Erythroblast (primary cell): ENCODE measurements at regions not wholly inside any gene's neighbourhood (a gene's known extent, or its start where the extent isn't known, plus 50 kb on each side); places are given as distances from the start of the nearest gene placed in this dataset.

Experiments used
- DNase-seq, 2 experiments: peaks; one replicate each; lab custom pipeline; 2025; lab: John Stamatoyannopoulos, UW
- GATA1 ChIP-seq: IDR thresholded peaks from 2 replicates; pipeline ENCODE4 v1.6.1; 2011; ENCODE audit warnings: low read depth, mild to moderate bottlenecking, control low read depth, low read length, moderate library complexity
- POLR2A ChIP-seq: IDR thresholded peaks from 2 replicates; pipeline ENCODE4 v1.6.1; 2011; ENCODE audit warnings: mild to moderate bottlenecking, low read length

DNA sequence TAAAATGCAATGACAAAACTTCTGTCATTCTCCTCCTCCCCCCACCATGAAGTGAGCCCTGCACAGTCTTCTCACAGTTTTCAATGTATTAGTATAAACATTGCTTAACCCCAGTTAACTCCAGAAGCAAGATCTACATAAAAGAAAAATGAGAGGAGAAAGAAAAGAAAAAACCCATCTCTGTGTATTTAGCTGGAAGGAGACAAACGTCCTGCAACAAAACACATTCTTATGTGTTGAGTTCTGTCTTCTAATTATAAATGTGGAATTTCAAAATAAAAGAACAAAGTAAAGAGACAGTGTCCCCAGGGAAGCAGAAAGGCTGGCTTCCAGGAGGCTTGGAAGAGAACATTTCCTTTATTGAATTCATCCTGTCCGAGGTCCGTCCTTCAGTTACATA lies 491.9 kb upstream of the TUSC1 start:
- no peak for DNase-seq
- no peak for TF ChIP-seq GATA1
- TF ChIP-seq POLR2A = no peak

DNA sequence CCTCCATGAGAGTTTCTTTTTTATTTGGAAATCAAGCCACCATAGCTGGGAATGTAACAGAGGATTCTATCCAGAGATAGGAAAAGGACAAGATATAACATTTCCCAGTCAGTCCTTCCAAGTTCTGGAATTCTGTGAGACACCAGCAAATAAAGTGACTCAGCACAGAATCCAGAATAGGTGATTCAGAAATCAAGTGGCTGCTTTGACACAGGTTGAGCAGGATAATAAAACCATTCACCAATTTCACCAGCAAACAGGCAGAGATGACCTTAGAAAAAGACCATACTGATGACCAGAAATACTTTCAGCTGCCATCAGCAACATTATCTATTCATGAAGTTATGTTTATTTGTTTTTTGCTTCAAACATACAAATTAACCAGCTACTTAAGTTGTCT lies 491.5 kb upstream of the TUSC1 start:
- no peak for DNase-seq
- TF ChIP-seq GATA1 (no peak), POLR2A (no peak)

DNA sequence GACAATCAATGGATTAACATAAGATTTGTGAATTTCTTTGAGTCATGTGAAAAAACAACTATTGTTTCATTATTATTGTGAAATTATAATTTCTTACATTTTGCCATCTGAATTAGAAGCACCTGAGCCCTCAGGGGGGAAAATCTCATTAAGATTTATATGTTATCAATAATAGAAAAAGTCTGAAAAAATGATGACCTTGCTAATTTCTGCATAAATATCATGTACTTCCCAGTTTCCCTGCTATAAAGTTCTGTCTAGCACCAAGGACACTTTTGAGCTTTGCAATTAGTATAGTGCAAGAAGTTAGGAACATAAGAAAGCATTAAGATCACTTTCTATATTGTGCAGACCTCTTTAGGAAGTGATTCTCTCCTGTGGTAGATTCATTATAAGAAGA lies 488.3 kb upstream of the TUSC1 start:
- no peak for DNase-seq

DNA sequence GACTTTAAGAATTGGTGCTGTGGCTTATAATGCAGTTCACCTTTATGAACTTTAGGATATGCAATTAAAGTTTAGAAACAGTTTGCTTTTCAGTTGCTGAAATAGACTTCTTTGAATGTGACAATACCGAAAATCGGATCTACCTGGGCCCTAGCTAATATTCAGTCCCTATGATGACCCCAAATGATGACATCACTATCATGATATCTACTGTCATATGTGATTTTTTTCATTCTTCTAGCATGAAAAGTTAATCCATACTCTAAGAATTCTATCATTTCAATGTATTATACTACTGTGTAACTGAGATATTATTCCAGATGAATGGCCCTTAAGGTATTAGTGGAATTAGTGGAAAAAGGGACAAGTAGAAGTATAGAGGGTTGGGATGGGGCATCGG lies 487.2 kb upstream of the TUSC1 start:
- DNase-seq = no peak
- TF ChIP-seq GATA1 (no peak), POLR2A (no peak)

More for the DNA sequence above, 488.3 kb upstream of the TUSC1 start:
- no peak for TF ChIP-seq GATA1
- no peak for TF ChIP-seq POLR2A

DNA sequence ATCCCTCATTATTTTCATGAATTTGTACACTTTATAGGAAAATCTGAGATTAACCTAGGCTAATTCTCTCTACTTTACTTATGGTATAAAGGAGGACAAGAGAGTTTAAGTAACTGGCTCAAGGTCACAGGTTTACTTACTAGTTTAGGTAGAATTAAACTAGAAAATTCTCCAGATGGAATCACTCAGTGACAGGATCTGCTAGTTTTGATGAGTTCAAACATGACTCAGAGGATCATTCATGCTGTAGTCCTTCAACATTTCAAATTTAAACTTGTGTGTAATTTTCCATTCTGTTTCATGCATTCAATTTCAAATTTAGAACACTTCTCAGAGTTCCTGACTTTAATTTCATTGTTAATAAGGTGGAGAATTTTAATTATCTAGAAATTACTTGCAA lies 485.7 kb upstream of the TUSC1 start:
- DNase-seq = no peak
- no peak for TF ChIP-seq POLR2A

DNA sequence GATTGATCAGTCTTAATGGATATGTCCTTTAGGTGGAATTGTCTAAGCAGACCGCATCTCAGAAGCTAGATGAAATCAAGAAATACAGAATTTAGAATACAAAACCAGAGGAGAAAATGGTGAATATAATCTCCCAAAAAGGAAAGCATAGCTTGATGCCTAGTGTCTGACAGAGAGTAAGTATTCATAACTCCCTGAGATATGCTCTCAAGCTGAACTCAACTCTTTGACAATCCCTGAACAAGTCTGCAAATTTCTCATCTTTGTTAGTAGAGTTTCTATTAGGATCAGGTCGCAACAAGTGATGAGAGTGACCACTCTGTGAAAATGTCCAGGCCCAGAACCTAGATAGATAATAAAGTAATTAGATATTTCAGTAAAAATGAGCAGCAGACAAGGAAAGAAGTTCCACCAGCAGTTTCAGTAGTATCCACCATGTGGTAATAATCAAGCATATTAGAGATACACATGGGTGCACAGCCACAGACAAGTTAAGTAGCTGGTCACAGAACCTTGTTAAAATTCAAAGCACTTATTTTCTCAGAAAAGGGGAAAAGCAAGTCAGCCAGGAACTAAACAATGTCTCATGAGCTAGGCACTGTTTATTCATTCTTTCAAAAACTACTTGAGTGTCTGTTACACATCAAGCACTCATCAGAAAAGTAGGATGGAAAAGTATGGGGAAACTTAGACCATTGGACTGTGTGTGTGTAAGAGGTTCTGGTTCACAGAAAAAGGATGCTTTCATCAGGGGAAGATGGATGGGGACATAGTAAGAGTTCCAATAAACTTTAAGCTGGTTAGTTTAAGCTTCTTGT lies 481.5 kb upstream of the TUSC1 start:
- no peak for DNase-seq

DNA sequence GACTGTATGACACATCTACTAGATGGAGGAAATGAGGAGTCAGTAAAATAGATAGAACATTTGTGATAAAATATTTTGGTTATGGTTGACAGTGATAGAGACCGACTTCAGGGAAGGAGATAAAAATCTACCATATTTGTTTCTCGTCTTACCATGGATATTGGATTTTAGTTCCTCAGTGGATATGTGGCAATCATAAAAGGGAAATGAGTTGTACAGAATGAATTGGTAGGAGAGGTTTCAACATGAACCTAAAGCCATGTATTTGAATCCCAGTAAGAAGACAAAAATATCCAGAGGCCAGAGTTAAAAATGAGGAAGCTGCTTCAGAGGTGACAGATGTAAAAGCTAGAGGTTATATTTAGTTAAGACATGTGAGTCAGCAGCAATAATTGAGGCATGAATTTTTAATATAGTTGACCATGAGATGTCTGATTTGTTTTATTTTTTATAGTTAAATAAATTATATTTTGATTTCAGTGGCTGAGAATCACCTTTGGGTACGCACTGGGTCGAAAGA lies 480.4 kb upstream of the TUSC1 start:
- no peak for DNase-seq
- TF ChIP-seq POLR2A (no peak), GATA1 (no peak)

More for the DNA sequence above, 481.5 kb upstream of the TUSC1 start:
- TF ChIP-seq GATA1 (no peak), POLR2A (no peak)

DNA sequence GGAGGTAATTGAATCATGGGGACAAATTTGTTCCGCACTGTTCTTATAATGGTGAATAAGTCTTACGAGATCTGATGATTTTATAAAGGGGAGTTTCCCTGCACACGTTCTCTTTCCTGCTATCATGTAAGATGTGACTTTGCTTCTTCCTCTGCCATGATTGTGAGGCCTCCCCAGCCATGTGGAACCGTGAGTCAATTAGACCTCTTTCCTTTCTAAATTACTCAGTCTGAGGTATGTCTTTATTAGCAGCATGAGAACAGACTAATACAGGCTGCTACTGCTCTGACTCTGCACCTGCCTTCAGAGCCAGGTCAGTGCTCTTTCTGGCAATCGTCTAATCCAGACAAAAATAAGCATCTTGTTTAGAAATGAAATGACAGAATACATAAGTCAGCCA lies 479.2 kb upstream of the TUSC1 start:
- TF ChIP-seq GATA1 (no peak), POLR2A (no peak)

DNA sequence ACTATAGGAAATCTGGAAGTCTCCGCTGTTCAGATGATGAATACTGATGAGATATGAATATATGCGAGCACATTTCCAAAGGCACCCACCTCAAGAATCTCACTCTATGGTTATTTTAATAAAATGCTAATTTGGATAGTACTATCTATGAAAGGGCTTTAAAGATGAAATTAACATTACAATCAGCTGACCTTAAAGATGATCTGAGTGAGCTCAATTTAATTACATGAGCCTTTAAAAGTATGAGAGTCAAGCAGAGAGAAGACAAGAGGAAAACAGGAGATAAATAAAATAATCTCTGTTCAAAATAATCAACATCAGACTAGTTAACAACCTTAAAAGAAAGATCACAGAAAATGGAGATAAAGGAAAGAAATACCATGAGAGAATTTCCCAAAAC lies 474.1 kb upstream of the TUSC1 start:
- TF ChIP-seq POLR2A (no peak), GATA1 (no peak)
- no peak for DNase-seq

More for the DNA sequence above, 479.2 kb upstream of the TUSC1 start:
- DNase-seq = no peak

DNA sequence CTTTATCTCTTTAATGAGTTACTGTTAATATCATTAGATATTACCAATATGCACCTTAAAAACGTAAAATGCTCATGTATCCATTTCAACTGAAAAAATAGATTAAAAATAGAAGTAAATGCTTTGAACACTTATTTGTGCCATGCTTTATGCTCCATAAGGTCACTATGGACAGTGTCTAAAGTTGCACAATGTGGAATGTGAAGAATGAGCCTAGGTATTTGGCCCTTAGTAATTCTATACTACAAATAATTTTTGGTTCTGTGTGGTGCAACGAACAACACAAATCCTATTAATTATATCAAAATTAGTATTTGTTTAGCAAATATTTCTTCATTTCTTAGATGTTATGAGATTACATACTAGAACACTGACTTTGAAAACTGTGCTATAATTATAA lies 469.9 kb upstream of the TUSC1 start:
- TF ChIP-seq POLR2A = no peak
- DNase-seq = no peak

DNA sequence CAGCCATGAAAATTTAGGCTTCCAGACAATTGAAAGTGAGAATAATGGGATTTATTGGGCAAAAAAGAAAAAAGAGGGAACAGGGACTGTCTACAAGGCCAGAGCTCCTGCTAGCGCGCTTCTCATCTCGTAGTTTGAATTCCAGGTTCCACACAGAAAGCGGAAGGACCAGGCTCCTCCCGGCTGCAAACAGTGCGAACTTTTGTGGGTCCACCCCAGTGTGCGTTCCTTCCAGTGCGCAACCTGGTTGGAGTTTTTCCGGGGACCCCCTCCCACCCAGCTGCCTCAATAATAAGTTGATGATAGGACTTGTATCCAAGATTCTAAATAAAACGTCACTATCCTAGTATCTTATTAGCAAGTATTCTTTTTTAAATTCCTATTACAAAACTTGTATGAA lies 467.7 kb upstream of the TUSC1 start:
- TF ChIP-seq GATA1 = no peak
- no peak for TF ChIP-seq POLR2A
- DNase-seq = no peak

DNA sequence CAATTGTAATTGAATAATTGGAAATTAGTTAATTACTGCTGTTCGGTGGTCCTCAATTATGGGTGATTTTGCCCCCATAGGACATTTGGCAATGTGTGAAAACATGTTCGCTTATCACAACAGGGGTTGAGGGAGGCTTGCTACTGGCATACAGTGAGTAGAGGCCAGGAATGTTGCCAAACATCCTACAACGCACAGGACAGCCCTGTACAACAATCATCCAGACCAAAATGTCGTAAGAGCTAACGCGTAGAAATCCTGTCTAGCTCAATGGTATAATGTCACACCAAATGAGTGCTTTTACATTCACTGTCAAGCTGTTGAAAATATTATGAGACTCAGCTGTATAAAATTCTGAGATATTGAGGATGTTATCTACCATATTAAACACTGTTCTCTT lies 464.4 kb upstream of the TUSC1 start:
- no peak for DNase-seq
- TF ChIP-seq GATA1 = no peak
- TF ChIP-seq POLR2A = no peak

DNA sequence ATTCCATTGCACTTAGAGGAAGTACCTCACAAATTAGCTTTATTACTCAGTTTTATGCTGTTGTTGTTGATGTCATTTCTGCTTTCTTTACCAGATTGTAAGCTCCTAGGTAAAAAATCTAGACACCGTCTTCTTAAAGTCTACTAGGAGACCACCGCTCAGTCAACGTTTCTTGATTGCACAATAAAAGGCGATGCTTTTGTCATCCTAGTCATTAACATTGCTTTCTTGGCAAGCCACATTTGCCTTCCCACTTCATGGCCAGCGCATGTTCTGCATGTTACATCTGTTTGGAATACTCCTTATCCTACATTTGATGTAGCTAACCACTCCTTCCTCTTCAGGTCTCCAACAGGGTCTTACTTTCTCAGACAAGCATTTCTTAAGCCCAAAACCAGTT lies 464.0 kb upstream of the TUSC1 start:
- TF ChIP-seq POLR2A (no peak), GATA1 (no peak)
- DNase-seq = no peak

DNA sequence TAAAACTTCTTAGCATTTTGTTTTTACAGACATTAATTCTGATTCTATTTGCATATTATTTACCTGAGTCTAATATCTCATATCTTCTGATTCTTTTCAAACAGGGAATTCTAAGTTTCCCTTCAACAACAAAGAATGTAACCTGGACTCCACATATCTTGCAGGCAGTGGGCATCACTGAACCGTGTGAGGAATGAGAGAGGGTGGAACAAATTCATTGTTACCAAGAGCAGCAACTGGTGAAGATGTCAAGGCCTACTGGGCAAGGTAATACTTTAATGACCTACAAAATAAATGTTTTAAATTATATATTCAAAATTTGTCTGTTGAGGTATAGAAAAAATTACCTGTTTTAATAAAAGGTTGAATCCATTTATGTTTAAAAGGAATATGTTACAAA lies 455.3 kb upstream of the TUSC1 start:
- no peak for TF ChIP-seq POLR2A
- TF ChIP-seq GATA1 = no peak

DNA sequence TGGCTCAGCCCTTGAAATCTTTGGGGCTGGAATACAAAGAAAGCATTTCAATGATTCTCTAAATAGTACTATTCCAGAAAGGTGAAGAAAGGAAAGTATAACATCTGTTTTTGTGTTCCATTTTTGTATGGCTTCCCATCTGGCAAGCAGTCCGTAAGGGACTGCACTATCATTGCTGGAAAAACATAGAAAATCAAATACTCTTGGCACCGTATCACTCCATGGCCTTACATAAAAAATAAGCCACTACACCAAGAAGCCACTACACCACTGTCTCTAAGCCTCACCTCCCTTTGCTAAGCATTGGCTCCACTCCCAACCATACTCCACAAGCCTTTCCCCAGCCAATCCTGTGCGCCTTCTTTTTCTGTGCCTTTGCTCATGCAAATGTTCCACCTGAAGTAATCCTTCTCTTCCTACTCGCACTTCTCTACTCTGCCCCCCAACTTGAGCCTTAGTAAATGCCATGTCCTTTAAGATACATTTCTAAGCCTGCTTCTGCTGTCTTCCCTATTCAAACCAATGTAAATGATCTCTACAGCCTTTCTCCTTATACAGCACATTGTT lies 454.6 kb upstream of the TUSC1 start:
- TF ChIP-seq GATA1 = no peak
- TF ChIP-seq POLR2A = no peak
- DNase-seq = no peak

More for the DNA sequence above, 455.3 kb upstream of the TUSC1 start:
- no peak for DNase-seq
